GM21576 (cell line): ENCODE measurements at regions not wholly inside any gene's neighbourhood (a gene's known extent, or its start where the extent isn't known, plus 50 kb on each side); places are given as distances from the start of the nearest gene placed in this dataset.

Experiments used
- ATAC-seq: cut with Tn5 transposase; IDR thresholded peaks from one replicate; pipeline ENCODE4 v1.9.1; 2021; ENCODE audit warnings: mild to moderate bottlenecking, moderate library complexity; ENCODE audit not compliant: unreplicated experiment

DNA sequence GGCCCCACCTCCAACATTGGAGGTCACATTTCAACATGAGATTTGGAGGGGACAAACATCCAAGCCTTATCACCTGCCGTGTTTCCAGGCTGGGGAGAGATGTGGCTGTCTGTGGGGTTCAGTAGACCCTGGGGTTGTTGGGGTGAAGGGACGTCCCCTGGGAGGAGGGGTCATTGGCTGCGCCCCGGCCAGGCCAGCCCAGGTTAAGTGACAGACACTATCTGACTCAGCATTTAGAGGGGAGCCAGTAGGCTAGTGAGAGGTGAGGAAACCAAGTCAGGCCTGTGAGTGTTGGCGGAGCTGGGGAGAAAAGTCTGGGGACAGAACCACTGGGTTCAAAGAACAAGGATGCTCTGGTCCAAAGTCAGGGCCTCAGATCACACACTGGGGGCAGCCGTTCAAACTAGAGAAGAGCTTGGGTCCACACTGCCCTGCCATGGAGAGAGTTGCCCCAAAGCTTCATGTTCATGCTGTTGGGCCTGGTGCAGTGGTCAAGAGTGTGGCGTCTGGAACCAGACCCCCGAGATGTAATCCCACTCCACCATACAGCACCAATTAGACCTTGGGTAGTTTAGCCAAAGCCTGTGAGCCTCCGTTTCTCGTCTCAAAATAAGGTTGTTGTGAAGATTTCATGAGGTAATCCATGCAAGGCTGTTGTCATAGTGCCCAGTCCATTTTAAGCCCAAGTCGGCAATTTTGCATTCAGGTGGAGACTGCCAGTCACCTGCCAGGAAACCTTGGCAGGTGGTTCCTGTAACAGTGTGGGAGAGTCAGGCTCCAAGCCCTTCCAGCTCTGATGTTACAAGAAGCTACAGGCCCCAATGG is 1289.6 kb downstream of the TBC1D22A start:
- ATAC-seq = no peak

- ATAC-seq = no peak
Measured at GRCh38 chr22:48050836-48051235, 1288.4 kb downstream of the TBC1D22A start.

GRCh38 chr22:48049116-48049515 is 1286.7 kb downstream of the TBC1D22A start:
- no peak for ATAC-seq

DNA sequence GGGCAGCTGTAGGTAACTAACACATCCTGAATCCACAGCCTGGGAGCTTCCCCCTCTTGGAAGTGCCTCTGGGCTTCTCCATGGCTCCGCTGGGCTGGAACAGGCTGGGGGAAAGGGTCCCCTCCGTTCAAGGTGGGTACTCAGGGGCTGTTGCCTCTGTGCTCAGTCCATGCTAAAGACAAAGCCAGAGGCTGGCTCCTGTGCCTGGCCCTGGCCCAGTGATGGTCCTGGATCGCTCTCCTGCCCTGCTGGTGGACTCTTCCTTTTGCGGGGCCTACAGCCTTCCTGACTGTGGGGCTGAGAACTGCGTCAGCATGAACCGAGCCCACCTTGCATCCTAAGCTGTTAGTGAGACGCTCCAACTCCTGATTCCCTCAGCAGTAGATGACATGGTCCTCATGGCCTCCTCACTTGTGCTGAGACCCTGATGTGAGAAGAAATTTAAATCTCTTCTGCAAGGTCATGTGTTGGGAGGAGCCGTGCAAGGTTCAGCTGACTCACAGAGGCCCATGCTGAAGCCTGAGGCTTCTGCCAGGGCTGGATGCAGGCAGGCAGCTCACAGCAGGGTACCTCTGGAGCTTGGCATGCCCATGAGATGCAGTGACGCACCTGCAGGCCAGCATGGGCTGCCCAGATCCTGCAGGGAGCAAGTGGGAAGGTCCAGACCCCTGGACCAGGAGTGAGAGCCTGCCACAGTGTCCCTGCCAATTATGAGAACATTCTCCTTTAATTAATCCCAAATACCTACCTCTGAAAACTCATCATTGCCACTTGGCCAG is 1285.5 kb downstream of the TBC1D22A start:
- no peak for ATAC-seq

DNA sequence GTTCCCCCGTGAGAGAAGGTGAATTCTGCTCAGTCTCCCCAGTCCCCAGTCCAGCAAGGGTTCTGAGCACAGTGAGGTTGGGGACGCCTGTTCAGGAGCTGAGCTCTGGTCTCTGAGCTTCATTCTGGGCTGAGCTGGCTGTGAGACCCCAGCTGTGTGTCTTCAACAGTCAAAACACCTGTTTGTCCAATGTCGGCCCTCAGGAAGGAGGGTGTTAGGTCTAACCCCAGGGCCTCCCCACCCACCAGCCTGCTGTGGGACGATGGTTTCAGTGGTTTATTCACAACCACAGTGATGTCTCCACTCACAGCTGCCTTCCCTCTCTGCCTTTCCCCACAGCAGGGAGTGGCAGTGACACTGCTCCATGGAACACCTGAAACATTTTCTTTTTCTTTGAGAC is 1282.9 kb downstream of the TBC1D22A start:
- no peak for ATAC-seq

- ATAC-seq = no peak
Measured at GRCh38 chr22:48044487-48045060, 1282.1 kb downstream of the TBC1D22A start.

DNA sequence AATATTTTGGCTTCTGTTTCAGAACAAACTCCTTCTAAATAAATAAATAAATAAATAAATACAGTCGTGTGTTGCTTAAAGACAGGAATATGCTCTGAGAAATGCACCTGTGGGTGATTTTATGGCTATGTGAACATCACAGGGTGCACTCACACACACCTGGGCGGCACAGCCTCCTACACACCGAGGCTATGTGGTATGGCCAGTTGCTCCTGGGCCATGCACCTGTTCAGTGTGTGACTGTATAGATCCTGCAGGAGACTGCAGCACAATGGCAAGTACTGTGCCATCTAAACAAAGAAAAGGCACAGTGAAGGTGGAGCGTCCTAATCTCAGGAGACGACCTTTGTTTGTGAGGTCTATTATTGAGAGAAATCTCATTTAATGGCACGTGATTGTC is 1281.1 kb downstream of the TBC1D22A start:
- ATAC-seq = no peak

DNA sequence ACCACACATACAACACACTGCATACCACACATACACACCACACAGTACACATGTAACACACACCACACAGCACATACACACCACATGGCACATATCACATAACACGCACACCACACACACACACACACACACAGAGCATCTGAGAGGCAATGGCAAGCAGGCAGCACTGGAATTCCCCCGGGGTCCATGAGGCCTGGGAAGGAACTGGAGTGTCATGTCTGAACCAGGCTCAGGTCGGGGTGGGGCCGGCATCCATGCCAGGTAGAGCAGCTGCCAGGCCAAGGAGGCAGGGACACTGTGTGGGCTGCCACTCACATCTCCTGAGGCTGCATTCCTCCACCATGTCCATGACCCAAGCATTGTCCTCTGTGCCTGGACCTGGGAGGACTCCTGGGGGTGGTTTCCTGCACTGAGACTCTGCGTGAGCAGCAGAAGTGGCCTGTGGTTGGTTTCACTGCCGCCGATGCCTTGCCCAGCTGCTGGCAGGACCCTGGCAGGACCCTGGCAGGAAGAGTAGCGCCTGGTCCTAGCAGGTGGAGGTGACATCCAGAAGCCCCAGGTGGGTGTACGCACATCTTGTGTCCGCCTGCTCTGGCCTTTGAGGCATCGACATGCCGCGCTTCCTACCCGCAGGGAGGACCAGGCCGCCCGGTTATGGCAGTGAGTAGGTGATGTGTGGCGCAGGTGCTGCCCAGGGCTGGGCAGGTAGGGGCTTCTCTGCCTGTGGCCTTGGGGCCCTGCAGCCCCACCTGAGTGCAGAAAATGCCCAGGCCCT is 1280.4 kb downstream of the TBC1D22A start:
- ATAC-seq = no peak

- ATAC-seq = no peak
Measured at GRCh38 chr22:48039326-48039725, 1276.9 kb downstream of the TBC1D22A start.

GRCh38 chr22:48037618-48038017 is 1275.2 kb downstream of the TBC1D22A start:
- no peak for ATAC-seq

GRCh38 chr22:48035897-48036296 is 1273.4 kb downstream of the TBC1D22A start:
- no peak for ATAC-seq

GRCh38 chr22:48031589-48031988 is 1269.1 kb downstream of the TBC1D22A start:
- no peak for ATAC-seq

DNA sequence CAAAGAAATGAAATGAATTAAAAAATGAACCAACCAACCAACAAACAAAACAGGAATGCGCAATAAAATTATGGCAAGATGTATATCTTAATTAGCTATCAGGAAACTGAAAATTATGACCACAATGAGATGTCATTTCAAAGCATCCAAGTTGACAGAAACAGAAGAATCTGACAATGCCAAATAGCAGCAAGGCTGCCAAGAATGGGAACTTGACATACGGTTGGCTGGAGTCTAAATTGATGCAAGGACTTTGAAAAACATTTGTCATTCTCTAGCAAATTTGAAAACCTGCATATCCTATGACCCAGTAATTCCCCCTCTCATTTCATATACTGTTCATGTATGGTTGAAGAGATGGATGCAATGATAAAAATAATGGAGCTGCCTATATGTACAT is 1262.6 kb downstream of the TBC1D22A start:
- no peak for ATAC-seq

DNA sequence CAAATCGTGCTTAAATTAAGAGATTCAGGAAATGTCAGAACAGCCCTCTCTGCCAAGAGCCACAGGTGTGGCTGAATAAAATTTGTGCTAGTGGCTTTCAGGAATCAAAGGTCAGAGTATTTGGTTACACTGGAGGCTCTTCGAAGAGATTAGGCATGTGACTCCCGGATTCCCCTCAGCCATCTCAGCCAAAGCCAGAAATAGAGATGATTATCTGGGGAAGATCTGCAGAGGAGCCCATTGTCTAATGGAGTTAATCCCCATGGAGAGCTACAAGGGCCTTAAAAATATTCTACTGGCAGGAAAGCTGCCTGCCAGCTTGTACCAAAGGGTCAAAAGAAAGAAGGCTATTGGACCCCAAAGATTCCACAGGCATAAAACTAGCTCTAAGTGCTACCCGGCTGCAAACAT is 1259.5 kb downstream of the TBC1D22A start:
- ATAC-seq = no peak

DNA sequence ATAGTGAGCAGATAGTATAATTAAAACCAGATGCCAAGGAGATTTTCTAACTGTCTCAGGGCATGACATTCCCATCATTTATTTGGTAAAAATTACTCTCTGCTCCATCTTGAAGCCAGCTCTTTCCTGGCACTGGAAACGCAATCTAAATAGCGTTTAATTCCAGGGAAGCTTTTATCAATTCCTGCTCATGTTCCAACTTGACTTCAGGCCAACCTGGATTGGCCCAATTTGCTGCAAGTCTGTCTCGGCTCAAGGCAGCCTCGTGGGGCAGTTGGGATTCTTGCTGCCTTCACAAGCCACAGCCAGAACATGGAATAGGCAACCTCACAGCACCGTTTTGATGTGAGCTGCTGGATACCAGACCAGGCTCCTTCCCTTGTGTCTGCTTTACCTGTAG is 1255.9 kb downstream of the TBC1D22A start:
- ATAC-seq = no peak

- no peak for ATAC-seq
Measured at GRCh38 chr22:48015701-48016100, 1253.3 kb downstream of the TBC1D22A start.

GRCh38 chr22:48004936-48005335 is 1242.5 kb downstream of the TBC1D22A start:
- ATAC-seq = no peak

GRCh38 chr22:48004038-48004437 is 1241.6 kb downstream of the TBC1D22A start:
- ATAC-seq = no peak

DNA sequence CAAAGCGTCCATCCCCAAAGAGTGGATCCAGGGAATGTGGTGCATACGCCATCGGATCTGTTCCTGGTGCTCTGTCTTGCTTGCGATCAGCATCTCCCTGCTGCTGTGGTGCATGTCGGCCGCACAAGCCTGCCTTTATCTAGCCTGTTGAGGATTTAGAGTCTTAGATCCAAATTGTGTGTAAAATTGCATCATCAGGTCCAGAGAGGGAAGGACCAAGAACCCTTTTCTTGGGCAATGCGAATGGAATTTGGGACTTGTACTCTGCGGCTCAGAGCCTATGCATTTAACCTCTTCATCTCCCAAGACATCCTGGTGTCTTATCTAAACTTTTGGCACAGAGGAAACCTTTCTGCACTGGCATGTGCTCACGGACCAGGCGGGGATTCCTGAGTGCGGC is 1238.7 kb downstream of the TBC1D22A start:
- no peak for ATAC-seq

DNA sequence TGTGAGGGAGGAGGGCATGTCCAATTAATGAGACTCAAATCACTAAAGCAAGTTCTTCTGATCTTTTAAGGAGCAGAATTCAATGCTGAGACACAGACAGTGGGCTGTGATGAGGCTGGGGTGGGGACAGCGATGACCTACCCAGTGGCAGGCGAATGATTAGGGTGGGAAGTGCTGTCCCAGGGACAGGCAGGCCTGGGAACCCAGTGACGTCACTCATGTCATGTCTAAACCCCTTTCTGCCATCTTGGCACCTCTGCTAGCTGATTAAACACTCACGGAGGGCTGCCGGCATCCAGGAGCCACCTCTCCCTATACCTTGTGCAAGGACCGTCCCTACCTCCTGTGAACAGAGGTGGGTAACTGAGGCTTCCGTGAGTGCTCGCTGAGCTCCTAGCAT is 1235.2 kb downstream of the TBC1D22A start:
- no peak for ATAC-seq

DNA sequence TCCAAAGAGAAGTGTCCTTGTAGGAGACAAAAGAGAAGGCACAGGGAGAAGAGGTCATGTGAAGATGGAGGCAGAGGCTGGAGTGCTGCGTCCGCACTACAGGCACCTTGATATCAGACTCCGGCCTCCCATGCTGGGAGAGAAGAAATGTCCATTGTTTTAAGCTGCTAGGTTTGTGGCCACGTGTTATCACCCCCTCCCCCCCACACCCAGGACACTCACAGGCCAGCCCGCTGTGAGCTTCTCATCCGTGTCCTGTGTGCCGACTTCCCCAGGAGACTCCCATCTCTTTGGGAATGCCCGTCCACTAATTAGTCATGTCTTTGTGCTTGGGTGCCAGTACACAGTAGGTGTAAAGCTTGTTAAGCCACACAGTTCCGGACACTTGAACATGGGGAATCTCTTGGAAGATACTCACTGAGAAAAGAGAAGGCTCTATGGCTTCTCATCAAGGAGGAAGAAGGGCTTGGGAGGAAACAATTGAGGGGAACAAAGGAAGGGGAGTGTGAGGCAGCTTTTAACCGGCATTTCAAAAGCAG is 1234.7 kb downstream of the TBC1D22A start:
- no peak for ATAC-seq
